Spleen (tissue), 7 donors: ENCODE measurements at regions not wholly inside any gene's neighbourhood (a gene's known extent, or its start where the extent isn't known, plus 50 kb on each side); places are given as distances from the start of the nearest gene placed in this dataset.

Source experiments
- POLR2A ChIP-seq, 3 donors: fragments of 450-650 bp; IDR thresholded peaks; one replicate each; pipeline ENCODE4 v1.5.1; 2017; ENCODE audit warnings: antibody characterized with exemption in 3 of 3, mild to moderate bottlenecking in 1 of 3
- TF ChIP-seq, protein P1 (sequence below), 11 experiments: fragments of 200-600 bp in 7 of 11; fragments of 450-650 bp in 4 of 11; sonication (generic) in 4 of 11; IDR thresholded peaks in 8 of 11; conservative IDR thresholded peaks in 3 of 11; 1 replicate in 7 of 11; 2 replicates in 4 of 11; pipeline versions ENCODE4 v1.4.0 to v1.8.0; 2016 to 2021; ENCODE audit warnings: antibody characterized with exemption in 11 of 11, inconsistent platforms in 4 of 11, mild to moderate bottlenecking in 1 of 11
- donor health status: DM: no; HTN: no; CAD: no; lungs with moderate emphysema.
- donor health status: DM: no; HTN: no; CAD: no.
- donor health status: DM: no; HTN: no; CAD: no.

DNA sequence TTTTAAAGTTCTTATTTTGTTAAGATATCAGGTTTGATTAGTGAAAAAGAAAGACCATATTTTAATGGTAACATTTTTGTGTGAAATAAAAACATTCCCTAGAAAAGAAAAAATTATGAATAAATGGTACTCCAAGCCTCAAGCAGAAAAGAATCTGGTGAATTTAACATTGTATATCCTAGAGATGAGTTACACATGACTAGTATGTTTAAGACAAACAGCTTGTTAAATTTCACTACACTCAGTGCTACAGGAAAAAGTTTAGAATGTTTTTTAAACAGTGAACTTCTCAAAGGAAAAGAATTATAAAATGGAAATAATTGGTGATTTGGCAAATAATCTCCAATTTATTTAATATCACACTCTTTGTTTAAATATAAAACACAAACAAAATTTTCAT lies 222.7 kb upstream of the MCHR2 start:
- TF ChIP-seq, protein P1, sequence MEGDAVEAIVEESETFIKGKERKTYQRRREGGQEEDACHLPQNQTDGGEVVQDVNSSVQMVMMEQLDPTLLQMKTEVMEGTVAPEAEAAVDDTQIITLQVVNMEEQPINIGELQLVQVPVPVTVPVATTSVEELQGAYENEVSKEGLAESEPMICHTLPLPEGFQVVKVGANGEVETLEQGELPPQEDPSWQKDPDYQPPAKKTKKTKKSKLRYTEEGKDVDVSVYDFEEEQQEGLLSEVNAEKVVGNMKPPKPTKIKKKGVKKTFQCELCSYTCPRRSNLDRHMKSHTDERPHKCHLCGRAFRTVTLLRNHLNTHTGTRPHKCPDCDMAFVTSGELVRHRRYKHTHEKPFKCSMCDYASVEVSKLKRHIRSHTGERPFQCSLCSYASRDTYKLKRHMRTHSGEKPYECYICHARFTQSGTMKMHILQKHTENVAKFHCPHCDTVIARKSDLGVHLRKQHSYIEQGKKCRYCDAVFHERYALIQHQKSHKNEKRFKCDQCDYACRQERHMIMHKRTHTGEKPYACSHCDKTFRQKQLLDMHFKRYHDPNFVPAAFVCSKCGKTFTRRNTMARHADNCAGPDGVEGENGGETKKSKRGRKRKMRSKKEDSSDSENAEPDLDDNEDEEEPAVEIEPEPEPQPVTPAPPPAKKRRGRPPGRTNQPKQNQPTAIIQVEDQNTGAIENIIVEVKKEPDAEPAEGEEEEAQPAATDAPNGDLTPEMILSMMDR (IDR thresholded peaks at IDR 0.05 in 8 of 11, conservative IDR thresholded peaks at IDR 0.05 in 3 of 11): no peak
- no peak for TF ChIP-seq POLR2A (IDR thresholded peaks at IDR 0.05)
